GM12878 (cell line): ENCODE measurements at regions not wholly inside any gene's neighbourhood (a gene's known extent, or its start where the extent isn't known, plus 50 kb on each side); places are given as distances from the start of the nearest gene placed in this dataset.

Source experiments
- MAX ChIP-seq: IDR thresholded peaks from 2 replicates; pipeline ENCODE4 v1.6.1; 2012; ENCODE audit warnings: low read depth, low read length, improper control_type of control experiment
- TF ChIP-seq, protein P1 (sequence below), 3 experiments: IDR thresholded peaks in 2 of 3; conservative IDR thresholded peaks in 1 of 3; 2 replicates each; pipeline ENCODE4 v1.5.1; 2011; ENCODE audit warnings: low read depth in 3 of 3, low read length in 3 of 3, mild to moderate bottlenecking in 3 of 3, control low read depth in 2 of 3, moderate library complexity in 2 of 3, inconsistent platforms in 1 of 3, mixed read lengths in 1 of 3; ENCODE audit not compliant: control insufficient read depth in 2 of 3, insufficient read depth in 1 of 3; ENCODE audit errors: extremely low read depth in 1 of 3

- no peak for TF ChIP-seq MAX
- TF ChIP-seq, protein P1, sequence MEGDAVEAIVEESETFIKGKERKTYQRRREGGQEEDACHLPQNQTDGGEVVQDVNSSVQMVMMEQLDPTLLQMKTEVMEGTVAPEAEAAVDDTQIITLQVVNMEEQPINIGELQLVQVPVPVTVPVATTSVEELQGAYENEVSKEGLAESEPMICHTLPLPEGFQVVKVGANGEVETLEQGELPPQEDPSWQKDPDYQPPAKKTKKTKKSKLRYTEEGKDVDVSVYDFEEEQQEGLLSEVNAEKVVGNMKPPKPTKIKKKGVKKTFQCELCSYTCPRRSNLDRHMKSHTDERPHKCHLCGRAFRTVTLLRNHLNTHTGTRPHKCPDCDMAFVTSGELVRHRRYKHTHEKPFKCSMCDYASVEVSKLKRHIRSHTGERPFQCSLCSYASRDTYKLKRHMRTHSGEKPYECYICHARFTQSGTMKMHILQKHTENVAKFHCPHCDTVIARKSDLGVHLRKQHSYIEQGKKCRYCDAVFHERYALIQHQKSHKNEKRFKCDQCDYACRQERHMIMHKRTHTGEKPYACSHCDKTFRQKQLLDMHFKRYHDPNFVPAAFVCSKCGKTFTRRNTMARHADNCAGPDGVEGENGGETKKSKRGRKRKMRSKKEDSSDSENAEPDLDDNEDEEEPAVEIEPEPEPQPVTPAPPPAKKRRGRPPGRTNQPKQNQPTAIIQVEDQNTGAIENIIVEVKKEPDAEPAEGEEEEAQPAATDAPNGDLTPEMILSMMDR (IDR thresholded peaks at IDR 0.05 in 2 of 3, conservative IDR thresholded peaks at IDR 0.05 in 1 of 3; ENCODE audit: control insufficient read depth in 2 of 3, extremely low read depth in 1 of 3, insufficient read depth in 1 of 3, low read depth in 3 of 3, low read length in 3 of 3), result no peak
Observed at GRCh38 chr6:79137671-79138070, 59.6 kb upstream of the PHIP start.
